GM21576 (cell line): ENCODE measurements at regions not wholly inside any gene's neighbourhood (a gene's known extent, or its start where the extent isn't known, plus 50 kb on each side); places are given as distances from the start of the nearest gene placed in this dataset.

Experiments
- ATAC-seq: cut with Tn5 transposase; IDR thresholded peaks from one replicate; pipeline ENCODE4 v1.9.1; 2021; ENCODE audit warnings: mild to moderate bottlenecking, moderate library complexity; ENCODE audit not compliant: unreplicated experiment

DNA sequence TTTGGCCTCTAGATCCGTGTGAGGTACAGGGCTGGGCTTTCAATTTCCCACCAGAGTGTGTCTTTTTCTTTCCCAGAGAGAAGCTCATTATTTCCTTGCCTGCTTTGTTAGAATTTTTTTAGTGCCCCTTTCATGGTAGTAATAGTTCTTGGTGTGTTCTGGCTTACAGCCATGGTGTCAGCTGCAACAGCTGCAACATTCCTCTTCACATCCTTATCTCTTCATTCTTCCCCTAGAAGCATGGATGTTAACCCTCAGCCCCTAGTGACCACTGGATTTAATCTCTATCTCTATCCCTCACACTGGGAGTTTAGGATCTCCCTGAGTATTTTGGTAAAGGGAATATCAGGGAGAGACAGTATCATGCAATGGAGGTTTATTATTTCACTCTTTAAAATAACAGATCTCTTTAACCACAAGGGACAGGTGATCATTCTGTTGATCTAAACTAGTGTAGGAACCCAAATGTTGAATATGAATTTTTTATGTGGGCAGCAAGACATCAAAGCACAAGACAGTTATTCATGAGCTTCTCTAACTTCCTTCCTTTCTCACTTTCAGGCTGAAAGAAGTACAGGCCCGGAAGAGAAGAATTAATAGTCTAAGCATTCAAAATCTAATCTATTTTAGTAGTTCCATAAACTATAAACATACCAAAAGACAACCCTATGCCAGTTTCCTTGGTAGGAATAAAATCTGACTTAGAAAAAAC is 160.2 kb downstream of the FAM170A start:
- ATAC-seq, result no peak

DNA sequence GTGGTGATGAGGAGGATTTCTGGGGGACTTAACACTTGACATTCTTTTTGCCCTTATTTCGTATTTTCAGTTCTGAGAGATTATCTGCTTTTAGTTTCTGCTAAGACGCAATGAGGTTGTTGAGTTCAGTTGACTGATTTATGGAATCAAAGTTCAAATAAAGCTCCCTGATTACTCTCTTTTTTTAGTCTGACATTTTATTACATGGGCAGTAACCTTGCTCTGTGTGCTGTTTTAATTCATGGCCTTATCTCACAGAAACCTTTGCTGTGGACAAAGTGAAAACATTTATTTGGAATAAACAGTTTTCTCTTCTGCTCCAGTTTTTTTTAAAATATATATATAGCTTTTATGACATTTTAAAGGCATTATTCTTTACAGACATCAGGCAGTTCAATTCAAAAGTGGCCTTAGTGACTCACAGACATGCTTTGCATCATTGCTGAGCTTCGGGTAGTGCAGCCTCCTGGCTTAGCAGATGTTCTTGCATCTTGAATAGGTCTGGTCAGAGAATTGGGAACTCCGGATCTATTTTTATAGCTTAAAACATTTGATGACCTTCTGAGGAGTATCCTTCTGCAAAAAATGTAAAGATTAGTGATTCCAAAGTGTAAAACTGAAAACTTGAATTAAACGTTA is 162.9 kb downstream of the FAM170A start:
- ATAC-seq, result no peak

DNA sequence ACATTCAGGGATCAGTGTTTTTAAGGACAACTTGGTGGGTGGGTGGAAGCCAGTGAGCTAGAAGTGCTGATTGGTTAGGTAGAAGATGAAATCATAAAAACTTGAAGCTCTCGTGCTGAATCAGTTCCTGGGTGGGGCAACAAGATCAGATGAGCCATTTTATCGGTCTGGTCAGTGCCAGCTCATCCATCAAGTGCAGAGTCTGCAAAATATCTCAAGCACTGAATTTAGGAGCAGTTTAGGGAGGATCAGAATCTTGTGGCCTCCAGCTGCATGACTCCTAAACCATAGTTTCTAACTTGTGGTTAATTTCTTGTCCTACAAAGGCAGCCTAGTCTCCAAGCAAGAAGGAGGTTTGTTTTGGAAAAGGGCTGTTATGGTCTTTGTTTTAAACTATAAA is 166.4 kb downstream of the FAM170A start:
- no peak for ATAC-seq

DNA sequence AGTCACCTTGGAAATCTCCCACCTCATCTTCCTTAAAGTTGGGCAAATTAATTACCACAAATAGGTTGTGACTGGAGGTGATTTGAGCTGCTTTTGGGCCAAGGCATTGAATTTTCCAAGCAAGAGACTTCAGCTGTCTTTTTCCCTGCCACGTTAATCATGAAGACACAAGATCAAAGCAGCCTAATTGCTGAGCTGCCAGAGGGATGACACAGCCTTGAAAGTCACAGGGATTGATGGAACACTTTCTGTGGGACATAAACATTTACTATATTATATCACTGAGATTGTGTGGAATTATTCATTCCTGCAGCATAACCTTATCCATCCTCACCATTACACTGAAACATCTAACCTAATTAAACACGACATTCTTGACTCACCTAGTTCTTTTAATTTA is 172.2 kb downstream of the FAM170A start:
- no peak for ATAC-seq

DNA sequence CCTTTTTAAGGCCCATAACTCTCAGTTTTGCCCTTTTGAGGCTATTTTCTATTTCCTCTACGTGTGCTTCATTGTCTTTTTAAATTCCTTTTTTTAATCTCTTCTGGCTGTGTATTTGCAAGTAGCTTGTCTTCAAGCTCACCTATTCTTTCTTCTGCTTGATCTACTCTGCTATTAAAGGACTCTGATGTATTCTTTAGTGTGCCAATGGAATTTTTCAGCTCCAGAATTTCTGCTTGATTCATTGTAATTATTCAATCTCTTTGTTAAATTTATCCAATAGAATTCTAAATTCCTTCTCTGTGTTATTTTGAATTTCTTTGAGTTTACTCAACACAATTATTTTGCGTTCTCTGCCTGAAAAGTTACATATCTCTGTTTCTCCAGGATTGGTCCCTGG is 178.7 kb downstream of the FAM170A start:
- no peak for ATAC-seq

DNA sequence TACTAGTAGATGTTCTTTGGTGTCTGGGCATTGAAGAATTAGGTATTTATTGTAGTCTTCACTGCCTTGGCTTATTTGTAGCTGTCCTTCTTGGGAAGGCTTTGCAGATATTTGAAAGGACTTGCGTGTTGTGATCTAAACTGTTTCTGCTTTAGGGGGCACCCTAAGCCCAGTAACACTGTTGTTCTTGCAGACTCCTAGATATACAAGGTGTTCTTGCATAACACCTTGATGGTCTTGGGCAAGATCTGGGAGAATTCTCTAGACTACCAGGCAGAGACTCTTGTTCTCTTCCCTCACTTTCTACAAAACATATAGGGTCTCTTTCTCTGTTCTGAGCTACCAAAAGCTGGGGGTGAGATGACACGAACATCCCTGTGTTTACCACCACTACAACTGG is 179.1 kb downstream of the FAM170A start:
- ATAC-seq, result no peak

DNA sequence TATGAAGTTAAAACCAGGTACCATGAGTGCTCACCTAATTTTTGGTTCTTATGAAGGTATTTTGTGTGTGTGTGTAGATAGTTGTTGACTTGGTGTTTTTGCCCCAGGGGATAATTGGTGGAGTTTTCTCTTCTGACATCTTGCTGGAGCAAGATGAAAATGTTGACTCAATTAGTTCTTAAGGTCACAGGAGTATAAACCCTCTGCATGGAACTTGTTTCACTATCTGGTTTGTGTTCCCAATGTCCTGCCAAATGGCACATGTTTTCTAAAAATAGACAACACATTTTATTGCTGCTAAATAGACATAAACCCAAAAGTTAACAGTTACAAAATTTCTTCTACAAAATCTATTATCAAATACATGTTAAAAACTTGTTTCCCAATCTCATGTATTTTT is 180.9 kb downstream of the FAM170A start:
- no peak for ATAC-seq

DNA sequence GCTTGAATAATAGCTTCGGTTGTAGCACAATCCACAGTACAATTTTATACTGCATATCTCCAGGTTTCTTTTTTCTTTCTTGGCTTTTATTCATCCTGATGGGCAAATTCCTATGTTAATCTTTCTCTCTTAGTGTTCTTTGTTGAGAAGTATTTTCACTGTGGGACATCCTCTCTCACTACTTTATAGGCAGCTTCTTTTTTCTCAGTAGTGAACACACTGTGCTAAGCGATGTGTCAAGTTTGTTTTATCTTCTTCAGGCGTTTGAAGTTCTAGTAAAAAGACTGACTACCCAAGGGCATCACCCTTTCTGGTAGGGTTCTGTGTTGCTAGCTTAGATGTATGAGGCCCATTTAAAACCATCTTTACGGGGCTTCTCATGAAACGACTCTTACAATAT is 182.1 kb downstream of the FAM170A start:
- no peak for ATAC-seq

DNA sequence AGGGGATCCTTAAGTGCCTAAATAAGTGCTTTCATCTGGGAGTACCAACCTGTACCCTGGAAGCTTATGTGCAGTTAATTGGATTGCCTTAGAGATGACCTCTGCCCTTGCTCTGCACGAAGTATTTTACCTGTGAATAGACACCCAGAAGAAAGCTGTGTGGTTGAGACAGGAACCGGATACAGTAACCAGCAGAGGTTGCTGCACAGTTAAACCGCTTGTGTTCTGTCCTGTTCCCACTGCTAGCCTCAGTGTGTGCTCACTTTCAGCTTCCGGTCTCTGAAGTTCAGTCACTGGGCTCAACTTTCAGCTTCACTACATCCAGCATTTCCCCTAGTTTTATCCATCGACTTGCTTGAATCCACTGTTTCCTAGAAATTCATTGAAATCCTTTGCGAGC is 185.3 kb downstream of the FAM170A start:
- ATAC-seq, result no peak

DNA sequence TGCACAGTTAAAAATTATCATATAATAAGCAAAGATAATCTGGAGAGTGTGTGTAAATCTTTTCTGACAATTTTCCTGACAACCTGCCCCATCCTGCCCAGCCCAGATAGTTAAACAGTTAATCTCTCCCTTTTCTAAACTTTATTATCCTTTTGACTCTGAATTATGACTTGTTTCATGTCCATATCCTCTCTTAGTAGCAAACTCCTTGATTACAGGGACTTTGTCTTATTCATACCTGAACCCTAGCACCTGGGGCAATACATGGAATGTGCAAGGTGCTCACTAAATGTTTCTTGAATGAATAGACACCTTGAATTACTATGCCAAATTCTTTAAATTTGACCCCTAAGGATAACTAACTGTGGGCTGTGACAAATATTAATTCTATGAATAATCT is 186.7 kb downstream of the FAM170A start:
- no peak for ATAC-seq

DNA sequence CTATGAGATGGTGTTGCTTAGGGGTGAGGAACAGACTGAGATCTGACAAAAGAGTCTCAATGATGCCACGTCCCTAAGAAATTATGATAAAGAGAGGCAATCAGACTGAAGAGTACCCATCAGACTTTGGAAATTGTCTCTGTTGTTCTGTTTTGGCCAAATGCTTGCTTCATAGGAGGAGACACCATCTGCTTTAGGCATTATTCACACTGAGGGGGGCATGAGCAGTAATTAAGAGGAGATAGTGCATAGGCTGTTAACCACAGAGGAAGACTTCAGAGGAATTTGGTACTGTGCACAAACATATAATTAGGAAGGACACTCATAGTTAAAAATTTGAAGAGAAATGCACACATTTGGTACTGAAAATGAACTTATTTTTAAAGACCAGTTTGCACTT is 190.7 kb downstream of the FAM170A start:
- ATAC-seq, result no peak

DNA sequence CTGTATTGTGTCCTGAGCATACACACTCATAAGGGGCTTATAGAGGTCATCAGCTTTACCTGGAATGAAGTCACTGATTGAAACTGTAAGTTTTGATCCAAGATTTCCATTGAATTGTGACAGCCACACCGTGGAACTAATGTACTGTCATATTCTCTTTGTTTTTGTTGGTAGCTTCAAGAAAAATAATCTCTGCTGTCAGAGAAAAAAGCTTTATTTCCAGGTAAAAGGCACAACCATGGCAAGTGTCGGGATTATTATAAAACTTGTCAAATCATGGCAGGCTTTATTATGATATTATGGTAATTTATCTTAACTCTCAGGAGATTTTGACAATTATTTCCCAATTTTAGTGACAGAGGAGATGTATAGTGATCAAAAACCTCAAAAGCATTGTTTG is 191.2 kb downstream of the FAM170A start:
- ATAC-seq, result no peak

DNA sequence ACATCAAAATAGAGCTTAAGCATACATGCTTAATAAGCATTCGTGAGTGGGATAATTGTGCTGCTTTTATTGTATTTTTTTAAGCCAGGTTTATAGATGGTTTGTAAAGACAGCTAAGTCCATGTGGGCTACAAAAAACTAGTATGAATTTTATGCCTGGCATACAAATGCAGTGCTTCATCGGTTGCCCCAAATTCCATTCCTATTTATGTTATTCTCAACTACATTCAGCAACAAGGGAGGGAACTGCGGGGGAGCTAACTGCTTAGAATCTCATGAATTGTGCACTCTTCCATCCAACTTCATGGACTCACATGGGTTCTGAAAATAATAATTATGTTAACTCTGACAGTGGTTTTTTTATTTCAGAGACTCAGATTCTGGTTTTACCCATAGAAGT is 199.2 kb downstream of the FAM170A start:
- ATAC-seq, result no peak

DNA sequence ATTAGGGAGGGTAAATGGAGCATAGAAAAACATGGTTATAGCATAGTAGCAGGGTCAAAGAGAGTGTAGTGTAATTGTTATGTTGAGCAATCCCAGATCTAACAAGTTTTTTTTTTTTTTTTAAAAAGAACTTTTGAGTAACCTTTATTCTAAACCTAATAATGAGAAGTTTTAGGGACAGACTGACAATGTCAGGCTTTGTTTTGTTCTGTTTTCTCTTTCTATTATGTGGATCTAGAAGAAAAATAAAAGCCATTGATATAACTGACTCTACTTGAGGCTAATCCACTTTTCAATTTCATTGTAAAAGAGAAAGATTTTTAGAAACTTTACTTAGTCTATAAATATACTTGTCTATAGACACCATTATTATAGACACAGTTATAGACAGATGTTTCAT is 200.0 kb downstream of the FAM170A start:
- no peak for ATAC-seq

DNA sequence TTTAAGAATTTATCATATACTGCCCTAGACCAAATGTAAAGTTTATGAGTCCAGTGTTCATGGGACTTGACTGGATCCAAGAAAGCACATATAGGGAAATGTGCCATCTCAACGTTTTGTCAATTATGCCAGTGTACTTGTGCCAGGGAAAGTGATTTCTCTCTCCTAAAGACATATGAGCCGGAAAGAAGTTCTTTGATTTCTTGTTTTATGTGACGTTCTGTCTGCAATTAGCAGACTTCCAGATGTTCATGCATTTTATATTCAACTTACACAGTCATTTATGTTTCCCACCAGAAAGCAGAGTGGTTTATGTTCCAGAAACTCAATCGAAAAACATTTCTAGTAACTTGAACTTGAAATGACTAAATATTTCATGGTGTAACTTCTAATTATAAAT is 203.8 kb downstream of the FAM170A start:
- ATAC-seq, result no peak

DNA sequence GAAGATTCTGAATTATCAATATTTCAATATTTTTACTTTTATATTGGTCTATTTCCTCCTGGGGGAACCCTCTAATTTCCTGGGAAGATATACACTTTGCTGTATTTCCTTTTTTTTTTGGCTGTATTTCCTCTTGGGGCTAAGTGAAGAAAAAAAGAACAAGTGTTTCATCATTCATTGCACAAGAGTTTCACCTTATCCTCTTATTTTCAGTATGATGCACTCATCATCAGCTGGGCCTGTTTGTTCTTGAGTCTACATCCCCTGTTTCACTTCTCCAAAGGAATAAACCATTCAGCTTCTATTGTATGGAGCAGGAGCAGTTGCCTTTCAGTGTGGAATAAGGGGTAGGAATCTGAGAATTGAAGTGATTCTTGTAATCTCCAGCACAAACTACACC is 210.8 kb downstream of the FAM170A start:
- ATAC-seq, result no peak

DNA sequence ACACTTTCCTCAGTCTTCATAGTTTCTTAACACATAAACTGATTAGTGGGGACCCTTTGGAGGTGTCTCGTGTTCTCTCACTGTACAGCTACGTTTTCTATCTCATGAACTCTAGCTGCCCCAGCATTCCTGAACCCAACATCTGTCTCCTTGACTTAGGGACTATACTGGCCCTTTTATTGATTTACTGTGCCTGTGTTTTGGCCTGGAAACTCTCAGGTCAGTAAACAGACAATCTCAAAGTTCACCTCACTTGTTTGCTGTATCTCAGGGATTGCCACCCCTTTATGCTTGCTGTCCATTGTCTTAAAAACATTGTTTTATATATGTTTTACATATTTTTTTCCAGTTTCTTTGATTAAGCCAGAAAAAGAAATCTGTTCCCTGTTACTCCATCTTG is 222.8 kb downstream of the FAM170A start:
- no peak for ATAC-seq

DNA sequence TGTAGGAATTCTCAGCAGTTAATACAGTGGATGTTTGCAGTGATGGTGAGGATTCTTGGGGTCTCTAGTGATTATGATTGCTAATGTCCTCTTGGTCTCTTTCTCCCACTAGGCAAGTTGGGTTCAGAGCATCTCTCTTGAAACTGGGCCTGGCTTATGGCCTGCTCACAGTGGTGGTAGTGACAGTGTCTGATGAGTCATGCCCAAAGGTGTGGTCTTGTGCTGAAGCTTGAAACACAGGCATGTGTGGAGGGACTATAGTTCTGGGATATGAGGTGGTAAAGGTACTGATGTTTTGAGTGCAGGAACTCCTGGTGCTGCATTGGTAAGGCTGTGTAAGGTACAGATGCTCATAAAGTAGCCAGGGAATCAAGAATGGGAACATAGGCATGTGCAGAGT is 231.1 kb downstream of the FAM170A start:
- no peak for ATAC-seq

DNA sequence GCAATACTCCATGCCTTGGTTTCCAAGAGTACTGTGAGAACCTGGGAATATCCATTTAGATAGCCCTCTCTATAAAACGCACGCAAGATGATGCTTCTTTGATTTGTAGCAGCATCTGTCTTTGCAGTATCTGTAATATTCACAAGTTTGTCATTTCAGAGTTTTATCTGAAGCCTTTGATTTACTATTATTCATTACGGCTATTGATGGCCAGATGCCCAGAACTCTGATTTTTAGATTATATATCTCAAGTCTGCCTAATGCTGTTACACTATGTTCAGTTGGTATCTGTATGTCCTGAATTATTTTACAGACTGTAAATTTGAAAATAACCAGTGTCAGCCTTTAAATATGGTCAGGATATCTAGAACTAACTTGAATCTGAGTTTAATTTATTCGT is 233.3 kb downstream of the FAM170A start:
- ATAC-seq, result no peak

DNA sequence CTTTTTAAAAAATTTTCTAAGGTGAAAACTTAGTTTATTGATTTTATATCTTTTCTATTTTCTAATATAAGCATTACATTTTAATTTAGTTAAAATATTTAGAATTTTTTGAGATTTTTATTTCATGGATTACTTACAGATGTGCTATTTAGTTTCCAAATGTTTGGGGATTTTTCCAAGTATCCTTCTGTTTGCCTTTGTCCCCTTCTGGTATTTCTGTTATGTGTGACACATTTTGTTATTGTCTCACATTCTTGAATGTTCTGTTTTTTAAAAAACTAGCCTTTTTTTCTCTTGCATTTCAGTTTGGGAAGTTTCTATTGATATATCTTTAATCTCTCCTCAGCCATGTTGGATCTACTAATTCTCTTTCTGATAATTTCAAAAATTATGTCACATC is 234.9 kb downstream of the FAM170A start:
- no peak for ATAC-seq

DNA sequence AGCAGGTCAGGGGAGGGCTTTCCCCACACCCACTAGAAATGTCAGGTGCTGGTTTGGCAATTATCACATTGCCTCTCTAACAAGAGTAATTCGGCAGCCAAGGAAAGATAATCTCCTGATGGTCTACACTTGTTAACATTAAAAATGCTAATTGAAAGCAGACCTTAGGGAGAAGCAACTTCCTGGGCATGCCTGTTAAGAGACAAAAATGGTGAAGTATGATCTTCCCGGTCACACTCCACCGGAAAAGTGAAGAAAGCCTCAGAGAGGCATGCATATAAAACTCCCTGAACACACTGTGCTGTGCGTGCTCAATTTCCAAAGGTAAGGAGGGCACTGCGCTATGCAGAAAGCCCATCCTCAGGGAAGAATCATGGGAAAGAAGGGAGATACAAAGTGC is 244.3 kb downstream of the FAM170A start:
- no peak for ATAC-seq

DNA sequence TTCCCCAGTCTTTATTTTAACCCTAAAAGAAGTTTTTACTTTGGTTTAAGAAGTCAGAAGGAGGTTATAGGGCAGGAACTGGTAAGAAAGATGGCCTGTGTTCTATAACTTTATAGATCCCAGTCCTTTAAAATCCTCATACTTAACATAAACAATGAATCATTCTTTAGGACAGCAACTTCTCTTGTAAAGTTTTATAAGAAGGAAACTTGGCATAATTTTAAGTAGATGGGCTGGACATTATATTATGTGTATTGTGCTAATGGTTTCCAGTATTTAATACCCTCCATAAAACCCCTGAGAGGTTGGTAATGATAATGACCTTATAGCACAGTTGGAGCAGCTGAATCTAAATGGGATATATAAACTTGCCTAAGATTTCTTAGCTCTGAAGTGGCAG is 247.2 kb downstream of the FAM170A start:
- no peak for ATAC-seq

DNA sequence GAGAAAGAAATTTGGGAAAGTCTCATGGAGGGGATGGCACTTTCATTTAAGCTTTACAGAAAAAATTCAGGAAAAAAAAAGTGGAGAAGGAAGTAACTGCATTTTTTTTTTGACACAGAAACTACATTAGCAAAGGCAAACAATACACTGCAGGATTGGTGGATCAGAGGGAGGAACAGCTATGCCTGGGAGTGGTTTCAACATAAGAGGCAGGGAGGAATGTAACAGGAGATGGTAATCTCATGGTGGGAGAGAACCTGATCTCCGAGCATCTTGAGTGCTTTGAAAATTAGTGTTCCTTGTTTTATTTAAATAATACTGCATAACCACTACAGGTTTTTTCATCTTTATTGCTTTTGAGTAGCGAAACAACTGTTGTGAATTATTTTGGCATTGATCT is 249.4 kb downstream of the FAM170A start:
- ATAC-seq, result no peak
